CD14-positive monocyte (primary cell): ENCODE measurements at regions not wholly inside any gene's neighbourhood (a gene's known extent, or its start where the extent isn't known, plus 50 kb on each side); places are given as distances from the start of the nearest gene placed in this dataset.

Source experiments
- DNase-seq, 3 donors: peaks; one replicate each; pipeline ENCODE4 v3.0.0-alpha.2; 2011 to 2022
- H2AFZ ChIP-seq: 2 replicates; pipeline ENCODE4 v1.6.0; 2012; ENCODE audit warnings: mild to moderate bottlenecking, low read depth, low read length, inconsistent platforms; ENCODE audit not compliant: insufficient read depth, poor library complexity, severe bottlenecking
- H3K27ac ChIP-seq, 2 donors: 1 replicate in 1 of 2; 2 replicates in 1 of 2; pipeline ENCODE4 v1.5.1; 2012 to 2013; ENCODE audit warnings: low read length in 2 of 2, control low read depth in 1 of 2, inconsistent platforms in 1 of 2, low read depth in 1 of 2, mild to moderate bottlenecking in 1 of 2
- H3K27me3 ChIP-seq, 2 donors: one replicate each; pipeline versions ENCODE4 v1.6.0 to v1.6.1; 2011 to 2013; ENCODE audit warnings: low read length in 2 of 2; ENCODE audit not compliant: control insufficient read depth in 2 of 2, insufficient read depth in 2 of 2
- H3K36me3 ChIP-seq, 2 donors: replicated peaks in 1 of 2; 1 replicate in 1 of 2; 2 replicates in 1 of 2; pipeline versions ENCODE4 v1.5.1 to v1.6.1; 2012 to 2013; ENCODE audit warnings: low read length in 2 of 2, control low read depth in 1 of 2, inconsistent platforms in 1 of 2, mild to moderate bottlenecking in 1 of 2; ENCODE audit not compliant: insufficient read depth in 2 of 2, control insufficient read depth in 1 of 2
- H3K4me1 ChIP-seq, 2 donors: 1 replicate in 1 of 2; 2 replicates in 1 of 2; pipeline versions ENCODE4 v1.5.1 to v1.6.1; 2012 to 2013; ENCODE audit warnings: low read length in 2 of 2, control low read depth in 1 of 2, inconsistent platforms in 1 of 2, mild to moderate bottlenecking in 1 of 2, moderate library complexity in 1 of 2; ENCODE audit not compliant: insufficient read depth in 2 of 2, control insufficient read depth in 1 of 2
- H3K4me2 ChIP-seq: replicated peaks from 2 replicates; pipeline ENCODE3; 2012; ENCODE audit warnings: low read length, moderate library complexity, mild to moderate bottlenecking; ENCODE audit not compliant: poor library complexity, severe bottlenecking; ENCODE audit errors: extremely low read depth
- H3K4me3 ChIP-seq, 3 experiments: fragments of 200-600 bp in 1 of 3; sonication (generic) in 1 of 3; replicated peaks in 1 of 3; 1 replicate in 2 of 3; 2 replicates in 1 of 3; pipeline ENCODE4 v1.5.1; 2011 to 2013; ENCODE audit warnings: low read length in 3 of 3, mild to moderate bottlenecking in 3 of 3, control low read depth in 2 of 3, low read depth in 2 of 3, inconsistent platforms in 1 of 3, moderate library complexity in 1 of 3
- H3K79me2 ChIP-seq: 2 replicates; pipeline ENCODE4 v1.6.0; 2012; ENCODE audit warnings: mild to moderate bottlenecking, control low read depth, inconsistent platforms, low read length, moderate library complexity; ENCODE audit not compliant: insufficient read depth
- H3K9ac ChIP-seq: 2 replicates; pipeline ENCODE4 v1.6.0; 2017; ENCODE audit warnings: low read length, mild to moderate bottlenecking; ENCODE audit not compliant: insufficient read depth, poor library complexity, severe bottlenecking
- H3K9me3 ChIP-seq, 2 donors: replicated peaks in 1 of 2; 1 replicate in 1 of 2; 2 replicates in 1 of 2; pipeline versions ENCODE4 v1.5.1 to v1.6.1; 2012 to 2013; ENCODE audit warnings: low read length in 2 of 2, control low read depth in 1 of 2; ENCODE audit not compliant: control insufficient read depth in 1 of 2, insufficient read depth in 1 of 2
- H4K20me1 ChIP-seq: 2 replicates; pipeline ENCODE4 v1.6.0; 2012; ENCODE audit warnings: mild to moderate bottlenecking, low read length, control low read depth, moderate library complexity; ENCODE audit not compliant: insufficient read depth
- H3K27ac Mint-ChIP-seq, 7 donors: one replicate each; pipeline ENCODE4 v1.8.0; 2020; ENCODE audit warnings: mild to moderate bottlenecking in 7 of 7, mixed read lengths in 7 of 7, moderate library complexity in 6 of 7, inconsistent platforms in 2 of 7
- H3K27me3 Mint-ChIP-seq, 3 donors: one replicate each; pipeline ENCODE4 v1.8.0; 2021 to 2022; ENCODE audit warnings: low read depth in 3 of 3, mild to moderate bottlenecking in 3 of 3, mixed read lengths in 3 of 3, moderate library complexity in 3 of 3, inconsistent platforms in 1 of 3
- H3K36me3 Mint-ChIP-seq, 2 donors: one replicate each; pipeline ENCODE4 v1.8.0; 2020; ENCODE audit warnings: mixed read lengths in 2 of 2, inconsistent platforms in 1 of 2, mild to moderate bottlenecking in 1 of 2
- H3K4me1 Mint-ChIP-seq: one replicate; pipeline ENCODE4 v1.8.0; 2020; ENCODE audit warnings: mild to moderate bottlenecking, mixed read lengths
- H3K4me3 Mint-ChIP-seq, 2 donors: one replicate each; pipeline ENCODE4 v1.8.0; 2020; ENCODE audit warnings: mild to moderate bottlenecking in 2 of 2, mixed read lengths in 2 of 2, moderate library complexity in 1 of 2
- H3K9me3 Mint-ChIP-seq, 7 donors: one replicate each; pipeline ENCODE4 v1.8.0; 2020 to 2022; ENCODE audit warnings: mixed read lengths in 7 of 7, mild to moderate bottlenecking in 6 of 7, moderate library complexity in 6 of 7, inconsistent platforms in 2 of 7
- WGBS: methylation state at CpG from one replicate; pipeline ENCODE4 v1.1.5; 2013; ENCODE audit warnings: missing lambda C conversion rate; ENCODE audit not compliant: insufficient coverage; 5-methylcytosine and 5-hydroxymethylcytosine counted together
- intact Hi-C, 2 donors: fragments of 100-400 bp; cut with micrococcal nuclease; formaldehyde crosslinking; loops; one replicate each; pipeline versions ENCODE4 v1.15.0 to v1.15.1; 2023
- TF ChIP-seq, protein P1 (sequence below): fragments of 200-600 bp; IDR thresholded peaks from one replicate; pipeline ENCODE4 v1.8.0; 2022; ENCODE audit warnings: antibody characterized with exemption, mild to moderate bottlenecking

DNA sequence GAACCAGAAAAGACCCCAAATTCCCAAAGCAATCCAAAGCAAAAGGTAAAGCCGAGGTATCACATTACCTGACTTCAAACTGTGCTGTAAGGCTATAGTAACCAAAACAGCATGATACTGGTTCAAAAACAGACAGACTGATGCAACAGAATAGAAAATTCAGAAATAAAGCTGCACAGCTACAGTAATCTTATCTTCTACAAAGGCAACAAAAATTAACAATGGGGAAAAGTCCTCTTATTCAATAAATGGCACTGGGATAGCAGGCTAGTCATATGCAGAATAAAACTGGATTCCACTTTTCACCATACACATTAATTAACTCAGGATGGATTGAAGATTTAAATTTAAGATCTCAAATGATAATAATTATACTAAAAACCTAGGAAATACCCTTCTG is 392.6 kb upstream of the CBLB start:
- Mint-ChIP-seq H3K27me3 (peaks cover 0 to 2% (median 0%) of the 10 kb centered on the region in 3 donors), H3K4me3 (no peak overlapping the region), H3K4me1 (no peaks in the 10 kb centered on the region), H3K36me3 (no peaks in the 10 kb centered on the region), H3K9me3 (peaks cover 0 to 5% (median 0%) of the 10 kb centered on the region in 7 donors), H3K27ac (no peak overlapping the region)
- no peak overlapping the region for H3K4me3 ChIP-seq
- intact Hi-C loops = no loop called here
- H3K4me2 ChIP-seq = no peak overlapping the region
- H4K20me1 ChIP-seq = no peaks in the 10 kb centered on the region
- H3K9ac ChIP-seq = no peak overlapping the region
- WGBS = 100% methylated on average over 1 of the region's 1 CpG
- H2AFZ ChIP-seq = no peak overlapping the region
- no peak for DNase-seq
- TF ChIP-seq, protein P1, sequence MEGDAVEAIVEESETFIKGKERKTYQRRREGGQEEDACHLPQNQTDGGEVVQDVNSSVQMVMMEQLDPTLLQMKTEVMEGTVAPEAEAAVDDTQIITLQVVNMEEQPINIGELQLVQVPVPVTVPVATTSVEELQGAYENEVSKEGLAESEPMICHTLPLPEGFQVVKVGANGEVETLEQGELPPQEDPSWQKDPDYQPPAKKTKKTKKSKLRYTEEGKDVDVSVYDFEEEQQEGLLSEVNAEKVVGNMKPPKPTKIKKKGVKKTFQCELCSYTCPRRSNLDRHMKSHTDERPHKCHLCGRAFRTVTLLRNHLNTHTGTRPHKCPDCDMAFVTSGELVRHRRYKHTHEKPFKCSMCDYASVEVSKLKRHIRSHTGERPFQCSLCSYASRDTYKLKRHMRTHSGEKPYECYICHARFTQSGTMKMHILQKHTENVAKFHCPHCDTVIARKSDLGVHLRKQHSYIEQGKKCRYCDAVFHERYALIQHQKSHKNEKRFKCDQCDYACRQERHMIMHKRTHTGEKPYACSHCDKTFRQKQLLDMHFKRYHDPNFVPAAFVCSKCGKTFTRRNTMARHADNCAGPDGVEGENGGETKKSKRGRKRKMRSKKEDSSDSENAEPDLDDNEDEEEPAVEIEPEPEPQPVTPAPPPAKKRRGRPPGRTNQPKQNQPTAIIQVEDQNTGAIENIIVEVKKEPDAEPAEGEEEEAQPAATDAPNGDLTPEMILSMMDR = no peak
- no peaks in the 10 kb centered on the region for H3K79me2 ChIP-seq
- no peak overlapping the region for H3K27ac ChIP-seq
- H3K27me3 ChIP-seq = no peaks in the 10 kb centered on the region
- no peaks in the 10 kb centered on the region for H3K4me1 ChIP-seq
- H3K9me3 ChIP-seq = no peaks in the 10 kb centered on the region
- H3K36me3 ChIP-seq = no peaks in the 10 kb centered on the region

DNA sequence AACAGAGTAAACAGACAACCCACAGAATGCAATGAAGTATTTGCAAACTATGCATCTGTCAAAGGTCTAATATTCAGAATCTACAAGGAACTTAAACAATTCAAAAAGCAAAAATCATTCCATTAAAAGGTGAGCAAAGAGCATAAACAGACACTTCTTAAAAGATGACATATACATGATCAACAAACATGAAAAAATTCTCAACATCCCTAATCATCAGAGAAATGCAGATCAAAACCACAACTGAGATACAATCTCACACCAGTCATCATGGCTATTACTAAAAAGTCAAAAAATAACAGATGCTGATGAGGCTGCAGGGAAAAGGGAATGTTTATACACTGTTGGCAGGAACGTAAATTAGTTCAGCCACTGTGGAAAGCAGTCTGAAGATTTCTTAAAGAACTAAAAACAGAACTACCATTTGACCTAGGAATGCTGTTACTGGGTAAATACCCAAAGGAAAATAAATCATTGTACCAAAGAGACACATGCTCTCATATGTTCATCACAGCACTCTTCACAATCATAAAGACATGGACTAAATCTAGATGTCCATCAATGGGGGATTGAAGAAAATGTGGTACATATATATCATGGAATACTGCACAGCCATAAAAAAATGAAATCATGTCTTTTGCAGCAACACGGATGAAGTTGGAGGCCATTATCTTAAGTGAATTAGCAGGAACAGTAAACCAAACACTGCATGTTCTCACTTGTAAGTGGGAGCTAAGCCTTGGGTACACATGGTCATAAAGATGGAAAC is 393.3 kb upstream of the CBLB start:
- H3K27me3 Mint-ChIP-seq = peaks cover 0 to 2% (median 0%) of the 10 kb centered on the region in 3 donors
- H3K9me3 ChIP-seq = no peaks in the 10 kb centered on the region
- DNase-seq = no peak
- H3K4me1 ChIP-seq = no peaks in the 10 kb centered on the region
- H3K4me3 ChIP-seq = no peak overlapping the region
- no peaks in the 10 kb centered on the region for H3K27me3 ChIP-seq
- H3K4me1 Mint-ChIP-seq = no peaks in the 10 kb centered on the region
- no peaks in the 10 kb centered on the region for H3K79me2 ChIP-seq
- no peaks in the 10 kb centered on the region for H4K20me1 ChIP-seq
- intact Hi-C loops = no loop called here
- no peak overlapping the region for H3K4me3 Mint-ChIP-seq
- H3K9me3 Mint-ChIP-seq = peaks cover 0 to 5% (median 0%) of the 10 kb centered on the region in 7 donors
- H3K9ac ChIP-seq = no peak overlapping the region
- no peaks in the 10 kb centered on the region for H3K36me3 Mint-ChIP-seq
- H3K36me3 ChIP-seq = no peaks in the 10 kb centered on the region
- no peak overlapping the region for H3K27ac Mint-ChIP-seq
- no peak overlapping the region for H3K27ac ChIP-seq
- TF ChIP-seq, protein P1 = no peak
- 100% methylated on average over 1 of the region's 2 CpGs for WGBS
- no peak overlapping the region for H3K4me2 ChIP-seq
- no peak overlapping the region for H2AFZ ChIP-seq
